ENCODE measurements at regions not wholly inside any gene's neighbourhood (a gene's known extent, or its start where the extent isn't known, plus 50 kb on each side); places are given as distances from the start of the nearest gene placed in this dataset.

DNA sequence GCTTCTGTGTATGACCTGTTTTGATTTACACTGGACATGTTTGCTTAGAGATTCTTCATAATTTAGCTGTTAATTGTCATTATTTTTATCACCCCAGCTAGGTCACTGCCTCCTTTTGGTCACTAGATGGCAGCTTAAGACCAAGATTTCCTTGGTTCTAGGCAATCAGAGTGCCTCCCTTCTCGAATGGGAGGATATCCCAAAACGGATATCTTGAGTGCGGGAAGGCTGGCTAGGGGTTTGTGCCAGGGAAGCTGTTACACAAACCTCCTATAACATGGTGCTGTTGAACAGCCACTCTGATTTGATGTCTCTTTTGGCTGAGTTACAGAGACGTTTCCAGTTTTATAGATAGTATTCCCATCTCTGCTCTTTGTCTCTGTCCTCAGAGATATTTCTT is 283.5 kb downstream of the S1PR1 start:
- Histone ChIP-seq H3K9me3 (replicated peaks) (peaks cover 25% of the 10 kb centered on the region), H3K4me1 (no peaks in the 10 kb centered on the region), H3K27me3 (ENCODE audit: low read depth) (no peaks in the 10 kb centered on the region), H3K27ac (replicated peaks) (no peak overlapping the region), H3K36me3 (no peaks in the 10 kb centered on the region), H3K4me3 (no peak overlapping the region)
- TF ChIP-seq, protein P1, sequence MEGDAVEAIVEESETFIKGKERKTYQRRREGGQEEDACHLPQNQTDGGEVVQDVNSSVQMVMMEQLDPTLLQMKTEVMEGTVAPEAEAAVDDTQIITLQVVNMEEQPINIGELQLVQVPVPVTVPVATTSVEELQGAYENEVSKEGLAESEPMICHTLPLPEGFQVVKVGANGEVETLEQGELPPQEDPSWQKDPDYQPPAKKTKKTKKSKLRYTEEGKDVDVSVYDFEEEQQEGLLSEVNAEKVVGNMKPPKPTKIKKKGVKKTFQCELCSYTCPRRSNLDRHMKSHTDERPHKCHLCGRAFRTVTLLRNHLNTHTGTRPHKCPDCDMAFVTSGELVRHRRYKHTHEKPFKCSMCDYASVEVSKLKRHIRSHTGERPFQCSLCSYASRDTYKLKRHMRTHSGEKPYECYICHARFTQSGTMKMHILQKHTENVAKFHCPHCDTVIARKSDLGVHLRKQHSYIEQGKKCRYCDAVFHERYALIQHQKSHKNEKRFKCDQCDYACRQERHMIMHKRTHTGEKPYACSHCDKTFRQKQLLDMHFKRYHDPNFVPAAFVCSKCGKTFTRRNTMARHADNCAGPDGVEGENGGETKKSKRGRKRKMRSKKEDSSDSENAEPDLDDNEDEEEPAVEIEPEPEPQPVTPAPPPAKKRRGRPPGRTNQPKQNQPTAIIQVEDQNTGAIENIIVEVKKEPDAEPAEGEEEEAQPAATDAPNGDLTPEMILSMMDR (IDR thresholded peaks at IDR 0.05; ENCODE audit: borderline replicate concordance) = peak; percentile 73
- intact Hi-C loops (cut with micrococcal nuclease) = no loop called here
- DNase-seq = no peak

DNA sequence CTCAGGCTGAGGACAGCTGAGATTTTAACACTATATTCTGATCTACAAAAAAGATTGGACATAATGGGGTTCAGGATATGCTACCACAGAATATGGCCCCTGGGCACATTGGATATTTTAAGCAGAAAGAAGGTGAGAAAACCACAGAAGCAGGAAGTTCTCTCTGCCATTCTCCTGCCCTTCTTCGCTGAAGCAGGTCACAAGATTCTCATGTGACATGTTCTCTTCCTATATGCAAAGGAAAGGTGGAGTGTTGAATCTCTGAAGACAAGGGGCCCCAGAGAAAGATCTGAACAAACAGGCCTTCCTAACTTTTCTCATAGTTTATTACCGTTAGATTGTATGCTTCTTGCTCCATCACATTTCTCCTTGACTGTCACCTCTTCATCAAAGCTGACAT is 285.7 kb downstream of the S1PR1 start:
- no peak for DNase-seq
- TF ChIP-seq, protein P1 (IDR thresholded peaks at IDR 0.05; ENCODE audit: borderline replicate concordance) = no peak
- Histone ChIP-seq H3K36me3 (no peaks in the 10 kb centered on the region), H3K4me1 (no peaks in the 10 kb centered on the region), H3K4me3 (no peak overlapping the region), H3K27me3 (ENCODE audit: low read depth) (no peaks in the 10 kb centered on the region), H3K27ac (replicated peaks) (no peak overlapping the region), H3K9me3 (replicated peaks) (peaks cover 10% of the 10 kb centered on the region)
- intact Hi-C loops (cut with micrococcal nuclease) = no loop called here

DNA sequence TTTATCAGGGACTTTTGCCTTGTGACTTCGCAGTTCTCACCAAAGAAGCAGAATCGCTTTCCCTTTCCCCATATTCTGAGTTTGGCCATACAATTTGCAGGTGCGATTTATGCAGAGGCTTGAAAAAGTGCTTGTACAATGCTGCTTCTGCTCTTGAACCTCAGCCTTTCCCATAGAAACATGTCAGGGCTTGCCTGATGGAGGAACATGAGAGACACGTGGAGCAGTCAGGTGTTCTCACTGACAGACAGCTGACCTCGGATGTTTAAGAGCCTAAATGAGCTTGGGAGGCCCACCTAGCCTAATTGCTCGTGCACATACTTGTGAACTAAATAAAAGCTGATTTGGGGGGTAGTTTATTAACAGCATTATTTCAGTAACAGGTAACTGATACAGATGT is 290.0 kb downstream of the S1PR1 start:
- no peak for DNase-seq

DNA sequence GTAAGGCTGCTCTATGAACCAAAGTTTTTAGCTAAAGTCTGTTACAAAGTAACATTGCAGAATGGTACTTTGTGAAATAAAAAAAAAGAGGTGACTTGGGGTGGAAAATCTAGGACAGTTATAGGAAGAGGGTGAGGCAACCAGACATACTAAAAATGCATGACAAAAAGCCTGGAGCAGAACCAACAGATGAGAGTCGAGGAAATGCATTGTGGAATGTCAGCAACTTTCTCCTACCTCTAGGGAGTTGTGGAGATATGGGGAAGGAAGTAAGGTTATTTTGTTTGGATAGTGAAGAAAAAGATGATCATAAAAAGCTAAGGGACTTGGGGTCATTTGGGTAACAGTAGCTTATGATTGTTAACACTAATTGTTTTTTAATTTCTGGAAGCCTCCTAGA is 295.6 kb downstream of the S1PR1 start:
- H3K4me3 ChIP-seq = no peak overlapping the region
- no peak overlapping the region for H3K27ac ChIP-seq (replicated peaks)
- no peak for DNase-seq
- H3K36me3 ChIP-seq = no peaks in the 10 kb centered on the region
- peaks cover 5% of the 10 kb centered on the region for H3K9me3 ChIP-seq (replicated peaks)
- TF ChIP-seq, protein P1 (IDR thresholded peaks at IDR 0.05; ENCODE audit: borderline replicate concordance) = no peak
- peaks cover 3% of the 10 kb centered on the region for H3K27me3 ChIP-seq (ENCODE audit: low read depth)
- no peaks in the 10 kb centered on the region for H3K4me1 ChIP-seq
- intact Hi-C loops (cut with micrococcal nuclease) = no loop called here

More for the DNA sequence above, 290.0 kb downstream of the S1PR1 start:
- Histone ChIP-seq H3K27me3 (ENCODE audit: low read depth) (peaks cover 3% of the 10 kb centered on the region), H3K9me3 (replicated peaks) (no peaks in the 10 kb centered on the region), H3K4me3 (no peak overlapping the region), H3K36me3 (no peaks in the 10 kb centered on the region), H3K27ac (replicated peaks) (no peak overlapping the region), H3K4me1 (no peaks in the 10 kb centered on the region)
- intact Hi-C loops (cut with micrococcal nuclease) = no loop called here
- TF ChIP-seq, protein P1 (IDR thresholded peaks at IDR 0.05; ENCODE audit: borderline replicate concordance) = no peak

DNA sequence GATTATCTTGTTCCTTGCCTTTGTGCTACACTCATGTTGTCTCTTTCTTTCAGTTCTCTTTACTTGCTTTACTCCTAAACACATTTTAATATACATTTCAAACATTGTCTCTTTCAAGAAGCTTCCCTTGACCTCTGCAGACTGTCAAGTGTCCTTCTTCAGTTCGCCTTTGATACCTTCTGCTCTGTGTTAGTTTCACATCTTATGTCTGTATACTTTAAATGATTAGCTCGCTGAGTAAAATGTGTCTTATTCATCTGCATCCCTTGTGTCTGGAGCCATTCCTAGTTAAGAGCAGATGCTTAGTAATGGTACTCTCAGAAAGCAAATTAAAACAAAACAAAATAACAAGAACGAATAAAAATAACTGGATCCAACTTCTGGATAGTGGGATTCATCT is 303.3 kb downstream of the S1PR1 start:
- no peak overlapping the region for H3K4me3 ChIP-seq
- no peak overlapping the region for H3K27ac ChIP-seq (replicated peaks)
- intact Hi-C loops (cut with micrococcal nuclease) = no loop called here
- no peaks in the 10 kb centered on the region for H3K4me1 ChIP-seq
- peaks cover 10% of the 10 kb centered on the region for H3K9me3 ChIP-seq (replicated peaks)
- H3K27me3 ChIP-seq (ENCODE audit: low read depth) = no peaks in the 10 kb centered on the region
- DNase-seq = no peak
- TF ChIP-seq, protein P1 (IDR thresholded peaks at IDR 0.05; ENCODE audit: borderline replicate concordance) = no peak
- no peaks in the 10 kb centered on the region for H3K36me3 ChIP-seq

DNA sequence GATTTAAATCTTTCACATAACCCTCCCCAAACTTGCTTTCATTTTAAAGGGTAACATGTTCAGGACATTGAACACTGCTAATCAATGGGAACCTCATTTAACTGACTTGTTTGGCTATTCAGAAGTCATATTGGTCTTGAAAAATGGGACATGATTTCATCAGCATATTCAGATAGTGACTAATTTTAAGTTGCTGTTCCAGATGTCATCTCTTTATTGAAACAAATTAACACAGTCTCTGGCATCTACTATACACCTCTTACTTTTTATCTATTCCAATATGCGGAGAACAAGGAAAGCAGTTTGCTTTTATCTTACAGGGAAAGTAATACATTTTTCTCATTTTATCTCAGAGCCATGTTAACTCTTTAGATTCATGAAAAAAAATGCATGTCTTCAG is 310.1 kb downstream of the S1PR1 start:
- intact Hi-C loops (cut with micrococcal nuclease) = no loop called here
- H3K9me3 ChIP-seq (replicated peaks) = no peaks in the 10 kb centered on the region
- H3K36me3 ChIP-seq = no peaks in the 10 kb centered on the region
- no peak overlapping the region for H3K27ac ChIP-seq (replicated peaks)
- no peak for DNase-seq
- TF ChIP-seq, protein P1 (IDR thresholded peaks at IDR 0.05; ENCODE audit: borderline replicate concordance) = no peak
- no peaks in the 10 kb centered on the region for H3K27me3 ChIP-seq (ENCODE audit: low read depth)
- H3K4me1 ChIP-seq = no peaks in the 10 kb centered on the region
- H3K4me3 ChIP-seq = no peak overlapping the region
